ENCODE measurements at regions not wholly inside any gene's neighbourhood (a gene's known extent, or its start where the extent isn't known, plus 50 kb on each side); places are given as distances from the start of the nearest gene placed in this dataset.
"Not testable (repeated sequence)": the region's sequence is repeated elsewhere in the genome, so short reads cannot be mapped to it uniquely, and the experiment has no call there.

GRCh38 chr6:81589465-81590313 is 162.8 kb downstream of the TENT5A start:
- FAIRE-seq (no peak), DNase-seq (ENCODE audit: insufficient read length, low spot score) (no peak)
- no peak for TF ChIP-seq PAX5 (IDR thresholded peaks at IDR 0.05; ENCODE audit: insufficient read depth, low read length, severe bottlenecking)
- TF ChIP-seq TAF1 (IDR thresholded peaks at IDR 0.05; ENCODE audit: low read depth, low read length): no peak
- no peak for TF ChIP-seq POLR2A (IDR thresholded peaks at IDR 0.05; ENCODE audit: low read depth, low read length)
- no peak for TF ChIP-seq SPI1 (IDR thresholded peaks at IDR 0.05; ENCODE audit: low read depth, low read length)
- no peak for TF ChIP-seq POLR2AphosphoS5 (IDR thresholded peaks at IDR 0.05; ENCODE audit: low read depth, low read length)
- no peak for TF ChIP-seq POU2F2 (IDR thresholded peaks at IDR 0.05; ENCODE audit: low read depth, low read length)

- FAIRE-seq: not testable (repeated sequence)
Measured at GRCh38 chr6:81585686-81586085, 166.8 kb downstream of the TENT5A start.

GRCh38 chr6:81584156-81584555 is 168.3 kb downstream of the TENT5A start:
- not testable (repeated sequence) for DNase-seq (ENCODE audit: insufficient read length, low spot score); FAIRE-seq

More at GRCh38 chr6:81585686-81586085, 166.8 kb downstream of the TENT5A start:
- DNase-seq (ENCODE audit: insufficient read length, low spot score): not testable (repeated sequence)

GRCh38 chr6:81575442-81575841 is 177.0 kb downstream of the TENT5A start:
- no peak for FAIRE-seq
- TF ChIP-seq POLR2AphosphoS5 (IDR thresholded peaks at IDR 0.05; ENCODE audit: low read depth, low read length): no peak
- no peak for TF ChIP-seq SPI1 (IDR thresholded peaks at IDR 0.05; ENCODE audit: low read depth, low read length)
- no peak for TF ChIP-seq PAX5 (IDR thresholded peaks at IDR 0.05; ENCODE audit: insufficient read depth, low read length, severe bottlenecking)
- TF ChIP-seq POU2F2 (IDR thresholded peaks at IDR 0.05; ENCODE audit: low read depth, low read length): no peak
- TF ChIP-seq TAF1 (IDR thresholded peaks at IDR 0.05; ENCODE audit: low read depth, low read length): no peak
- TF ChIP-seq POLR2A (IDR thresholded peaks at IDR 0.05; ENCODE audit: low read depth, low read length): no peak
- DNase-seq (ENCODE audit: insufficient read length, low spot score): no peak

- TF ChIP-seq POLR2A (IDR thresholded peaks at IDR 0.05; ENCODE audit: low read depth, low read length): no peak
- no peak for TF ChIP-seq PAX5 (IDR thresholded peaks at IDR 0.05; ENCODE audit: insufficient read depth, low read length, severe bottlenecking)
- TF ChIP-seq TAF1 (IDR thresholded peaks at IDR 0.05; ENCODE audit: low read depth, low read length): no peak
- no peak for TF ChIP-seq SPI1 (IDR thresholded peaks at IDR 0.05; ENCODE audit: low read depth, low read length)
- TF ChIP-seq POU2F2 (IDR thresholded peaks at IDR 0.05; ENCODE audit: low read depth, low read length): no peak
- no peak for TF ChIP-seq POLR2AphosphoS5 (IDR thresholded peaks at IDR 0.05; ENCODE audit: low read depth, low read length)
- DNase-seq (ENCODE audit: insufficient read length, low spot score) (no peak), FAIRE-seq (no peak)
Measured at GRCh38 chr6:81572020-81572419, 180.5 kb downstream of the TENT5A start.

GRCh38 chr6:81570681-81571080 is 181.8 kb downstream of the TENT5A start:
- TF ChIP-seq POU2F2 (IDR thresholded peaks at IDR 0.05; ENCODE audit: low read depth, low read length) (no peak), SPI1 (IDR thresholded peaks at IDR 0.05; ENCODE audit: low read depth, low read length) (no peak), POLR2A (IDR thresholded peaks at IDR 0.05; ENCODE audit: low read depth, low read length) (no peak), PAX5 (IDR thresholded peaks at IDR 0.05; ENCODE audit: insufficient read depth, low read length, severe bottlenecking) (no peak), TAF1 (IDR thresholded peaks at IDR 0.05; ENCODE audit: low read depth, low read length) (no peak), POLR2AphosphoS5 (IDR thresholded peaks at IDR 0.05; ENCODE audit: low read depth, low read length) (no peak)
- FAIRE-seq (no peak), DNase-seq (ENCODE audit: insufficient read length, low spot score) (no peak)

GRCh38 chr6:81568973-81569372 is 183.5 kb downstream of the TENT5A start:
- FAIRE-seq (no peak), DNase-seq (ENCODE audit: insufficient read length, low spot score) (no peak)
- TF ChIP-seq TAF1 (IDR thresholded peaks at IDR 0.05; ENCODE audit: low read depth, low read length) (no peak), POU2F2 (IDR thresholded peaks at IDR 0.05; ENCODE audit: low read depth, low read length) (no peak), PAX5 (IDR thresholded peaks at IDR 0.05; ENCODE audit: insufficient read depth, low read length, severe bottlenecking) (no peak), POLR2A (IDR thresholded peaks at IDR 0.05; ENCODE audit: low read depth, low read length) (no peak), POLR2AphosphoS5 (IDR thresholded peaks at IDR 0.05; ENCODE audit: low read depth, low read length) (no peak), SPI1 (IDR thresholded peaks at IDR 0.05; ENCODE audit: low read depth, low read length) (no peak)

GRCh38 chr6:81565071-81565470 is 187.4 kb downstream of the TENT5A start:
- DNase-seq (ENCODE audit: insufficient read length, low spot score) (no peak), FAIRE-seq (no peak)
- TF ChIP-seq TAF1 (IDR thresholded peaks at IDR 0.05; ENCODE audit: low read depth, low read length) (no peak), POLR2AphosphoS5 (IDR thresholded peaks at IDR 0.05; ENCODE audit: low read depth, low read length) (no peak), PAX5 (IDR thresholded peaks at IDR 0.05; ENCODE audit: insufficient read depth, low read length, severe bottlenecking) (no peak), SPI1 (IDR thresholded peaks at IDR 0.05; ENCODE audit: low read depth, low read length) (no peak), POLR2A (IDR thresholded peaks at IDR 0.05; ENCODE audit: low read depth, low read length) (no peak), POU2F2 (IDR thresholded peaks at IDR 0.05; ENCODE audit: low read depth, low read length) (no peak)

- FAIRE-seq (no peak), DNase-seq (ENCODE audit: insufficient read length, low spot score) (no peak)
- no peak for TF ChIP-seq POLR2A (IDR thresholded peaks at IDR 0.05; ENCODE audit: low read depth, low read length)
- TF ChIP-seq POU2F2 (IDR thresholded peaks at IDR 0.05; ENCODE audit: low read depth, low read length): no peak
Measured at GRCh38 chr6:81564470-81565068, 187.9 kb downstream of the TENT5A start.

GRCh38 chr6:81562169-81562568 is 190.3 kb downstream of the TENT5A start:
- TF ChIP-seq POLR2A (IDR thresholded peaks at IDR 0.05; ENCODE audit: low read depth, low read length) (no peak), SPI1 (IDR thresholded peaks at IDR 0.05; ENCODE audit: low read depth, low read length) (no peak), PAX5 (IDR thresholded peaks at IDR 0.05; ENCODE audit: insufficient read depth, low read length, severe bottlenecking) (no peak), TAF1 (IDR thresholded peaks at IDR 0.05; ENCODE audit: low read depth, low read length) (no peak), POU2F2 (IDR thresholded peaks at IDR 0.05; ENCODE audit: low read depth, low read length) (no peak), POLR2AphosphoS5 (IDR thresholded peaks at IDR 0.05; ENCODE audit: low read depth, low read length) (no peak)
- DNase-seq (ENCODE audit: insufficient read length, low spot score): no peak
- no peak for FAIRE-seq

All from GM12891 (cell line).